CD4-positive, alpha-beta T cell treated with Interleukin-15 for 4 hours (primary cell): ENCODE measurements at regions not wholly inside any gene's neighbourhood (a gene's known extent, or its start where the extent isn't known, plus 50 kb on each side); places are given as distances from the start of the nearest gene placed in this dataset.

Experiments used
- DNase-seq: peaks from one replicate; pipeline ENCODE4 v3.0.0-alpha.2; 2020; ENCODE audit warnings: low spot score

DNA sequence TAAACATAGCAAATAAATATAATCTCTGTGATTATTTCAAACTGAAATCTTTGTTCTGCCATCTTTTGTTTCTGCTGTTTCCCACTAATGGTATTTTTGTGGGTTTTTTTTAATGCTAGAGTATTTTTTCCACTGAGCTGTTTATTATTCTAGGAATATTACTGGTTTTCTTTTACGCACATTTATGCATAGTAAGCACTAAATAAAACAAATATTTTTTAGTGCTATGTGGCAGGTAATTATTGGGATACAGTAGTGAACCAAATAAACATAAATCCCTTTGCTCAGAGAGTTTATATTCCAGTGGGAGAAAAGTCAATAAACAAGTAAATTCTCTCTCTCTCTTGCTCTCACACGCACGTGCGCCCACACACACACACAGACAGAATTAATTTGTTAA is 397.4 kb downstream of the PRDM5 start:
- no peak for DNase-seq

DNA sequence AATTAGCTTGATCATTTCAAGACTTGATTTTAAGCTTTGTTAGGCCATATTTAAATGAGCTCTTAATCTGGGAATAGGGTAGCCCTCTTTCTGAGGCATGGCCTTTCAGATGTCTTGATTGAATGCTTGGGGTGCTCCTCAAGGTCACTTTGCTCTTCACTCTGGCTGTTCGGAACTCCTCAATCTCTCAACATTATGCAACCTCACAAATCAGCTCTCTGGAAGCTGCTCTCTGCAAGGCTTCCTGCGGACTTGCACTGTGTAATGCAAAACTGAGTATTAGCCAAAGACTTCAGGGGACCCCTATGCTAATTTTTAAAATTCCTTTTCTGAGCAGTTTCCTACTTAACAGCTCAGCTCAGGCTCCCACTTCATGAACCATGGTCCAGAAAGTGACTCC is 398.3 kb downstream of the PRDM5 start:
- DNase-seq = no peak

GRCh38 chr4:120520761-120521160 is 401.8 kb downstream of the PRDM5 start:
- no peak for DNase-seq

DNA sequence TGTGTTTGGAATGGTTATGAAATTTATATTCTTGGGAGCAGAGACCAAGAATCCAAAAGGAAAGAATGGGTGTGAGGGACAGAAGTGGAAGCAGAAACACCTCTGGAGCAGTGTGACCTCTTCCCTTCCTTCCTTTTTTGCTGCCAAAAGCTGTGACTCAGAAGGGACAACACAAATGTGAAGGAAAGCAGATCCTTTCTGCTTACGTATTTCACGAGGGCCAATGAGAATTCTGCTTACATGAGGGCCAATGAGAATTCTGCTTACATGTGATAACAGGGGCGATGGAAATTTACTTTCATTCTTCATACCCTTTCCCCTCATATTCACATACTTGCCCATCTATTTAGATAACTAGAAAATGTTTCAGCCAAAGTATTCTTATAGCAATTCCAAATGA is 404.6 kb downstream of the PRDM5 start:
- DNase-seq = no peak

GRCh38 chr4:120509719-120510118 is 412.8 kb downstream of the PRDM5 start:
- DNase-seq = no peak

GRCh38 chr4:120509222-120509621 is 413.3 kb downstream of the PRDM5 start:
- DNase-seq = no peak

DNA sequence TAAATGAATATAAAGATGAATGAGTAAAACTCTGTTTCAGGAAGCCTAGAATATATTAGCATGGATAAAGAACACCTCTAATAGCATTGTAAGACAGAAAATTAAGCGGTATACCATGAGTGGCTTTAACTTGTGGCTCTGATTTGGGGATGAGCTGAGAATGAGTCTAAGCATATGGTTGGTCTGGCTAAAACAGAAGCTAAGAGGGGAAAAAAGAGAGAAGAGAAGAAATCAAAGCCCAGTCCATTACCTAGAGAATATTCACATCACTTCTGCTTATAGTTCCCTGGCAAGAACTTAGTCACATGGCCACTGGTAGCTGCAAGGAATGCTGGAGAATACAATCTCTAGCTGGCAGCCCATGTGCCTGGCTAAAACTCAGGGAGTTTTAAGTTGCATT is 414.5 kb downstream of the PRDM5 start:
- no peak for DNase-seq

DNA sequence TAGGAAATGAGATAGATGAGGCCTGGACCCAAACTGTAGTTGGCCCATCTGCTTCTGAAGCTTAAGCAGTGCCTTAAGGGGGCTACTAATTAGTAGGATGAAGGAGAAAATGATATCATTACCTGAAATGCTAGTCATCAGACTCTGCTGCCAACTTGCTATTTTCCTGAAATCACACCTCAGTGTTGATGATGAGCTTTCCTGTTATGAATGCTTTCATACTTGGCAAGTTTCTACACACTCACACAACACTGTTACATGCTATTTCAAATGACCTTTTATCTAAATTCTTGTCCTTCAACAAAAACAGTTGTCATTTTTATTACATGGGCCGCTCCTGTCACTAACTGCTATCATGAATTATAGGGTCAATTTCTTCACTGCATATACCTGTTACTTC is 416.0 kb downstream of the PRDM5 start:
- DNase-seq = no peak

- DNase-seq = no peak
Measured at GRCh38 chr4:120498678-120499077, 423.8 kb downstream of the PRDM5 start.

DNA sequence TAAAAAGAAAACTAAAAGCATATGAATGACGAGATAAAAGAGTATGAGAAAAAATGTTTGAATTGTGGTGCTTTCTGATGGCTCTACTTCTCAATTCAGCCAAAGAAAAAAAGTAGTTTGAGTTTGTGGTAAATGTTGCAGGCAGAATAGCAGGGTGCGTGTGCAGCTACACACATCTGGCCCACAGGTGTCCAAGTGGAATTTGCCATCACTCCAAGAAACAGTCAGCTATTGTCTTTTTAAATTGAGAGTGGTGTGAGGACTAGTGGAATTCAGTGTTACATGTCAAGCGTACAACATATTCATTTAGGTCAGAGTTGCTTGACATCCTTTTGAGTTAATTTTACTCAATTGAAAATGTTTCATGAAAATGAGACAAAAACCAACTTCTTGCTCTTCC is 424.8 kb upstream of the MAD2L1 start:
- no peak for DNase-seq

- DNase-seq = no peak
Measured at GRCh38 chr4:120481756-120482155, 415.1 kb upstream of the MAD2L1 start.

DNA sequence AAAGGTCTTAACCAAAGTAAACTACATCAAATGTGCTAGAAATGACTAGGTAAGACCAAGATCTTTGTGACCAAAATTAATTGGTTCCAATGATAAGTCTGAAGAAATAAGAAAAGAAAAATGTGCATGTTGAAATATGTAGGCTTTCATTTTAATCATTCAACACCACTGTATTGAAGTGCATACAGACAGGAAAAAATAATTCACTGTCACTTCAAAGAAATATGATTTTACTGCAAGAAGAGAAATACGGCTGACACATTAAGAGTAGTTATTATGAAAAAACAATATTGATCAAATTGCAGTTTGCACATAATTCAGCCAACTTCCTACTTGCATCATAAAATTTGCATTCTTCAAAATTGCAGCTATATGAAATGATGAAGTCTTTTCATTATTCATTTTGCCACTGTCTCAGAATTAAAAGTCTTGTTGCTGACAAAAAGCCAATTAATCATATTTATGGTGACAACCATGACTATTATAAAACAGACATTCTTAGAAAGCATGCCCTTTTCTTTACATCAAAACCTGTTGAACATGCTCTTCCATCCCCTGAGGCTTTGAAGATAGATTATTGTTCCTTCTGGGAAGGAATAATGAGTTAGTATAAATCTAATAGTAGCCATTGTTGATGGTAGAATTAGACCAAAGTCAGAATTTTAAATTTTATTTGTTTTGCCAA is 405.9 kb upstream of the MAD2L1 start:
- no peak for DNase-seq

DNA sequence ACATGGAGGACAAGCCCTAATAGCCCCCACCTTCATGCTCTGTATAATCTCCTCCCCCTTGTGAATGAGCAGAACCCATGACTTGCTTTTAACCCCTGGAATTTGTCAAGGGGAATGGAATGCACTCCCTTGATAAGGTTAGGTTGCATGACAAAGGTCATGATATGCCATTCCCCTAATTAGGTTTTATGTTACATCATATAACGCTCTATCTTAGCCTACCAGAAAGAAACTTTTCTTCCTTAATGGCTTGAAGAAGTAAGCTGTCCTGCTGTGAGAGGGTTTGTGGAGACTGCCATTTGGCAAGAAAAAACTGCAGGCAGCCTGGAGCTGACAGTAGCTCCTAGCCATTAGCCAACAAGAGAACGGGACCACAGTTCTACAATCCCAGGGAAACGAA is 399.8 kb upstream of the MAD2L1 start:
- DNase-seq = no peak

DNA sequence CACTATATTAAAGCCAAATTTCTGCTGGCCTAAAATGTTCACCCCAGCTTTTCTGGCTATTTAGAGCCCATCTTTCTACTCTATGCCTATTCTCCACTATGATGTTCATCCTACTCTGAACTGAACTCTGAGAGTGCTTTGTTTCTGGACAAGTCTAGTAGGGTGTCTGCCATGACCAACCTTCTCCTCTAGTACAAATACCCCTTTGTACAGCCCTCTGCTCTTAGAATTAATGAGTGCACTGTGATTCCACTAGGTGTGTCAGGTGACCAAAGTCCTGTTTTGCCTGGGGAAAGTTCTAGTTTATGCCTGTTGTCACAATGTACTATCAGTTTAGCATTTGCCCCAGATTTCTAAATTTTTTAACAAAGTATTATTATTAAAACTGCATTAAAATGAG is 388.1 kb upstream of the MAD2L1 start:
- DNase-seq = no peak

DNA sequence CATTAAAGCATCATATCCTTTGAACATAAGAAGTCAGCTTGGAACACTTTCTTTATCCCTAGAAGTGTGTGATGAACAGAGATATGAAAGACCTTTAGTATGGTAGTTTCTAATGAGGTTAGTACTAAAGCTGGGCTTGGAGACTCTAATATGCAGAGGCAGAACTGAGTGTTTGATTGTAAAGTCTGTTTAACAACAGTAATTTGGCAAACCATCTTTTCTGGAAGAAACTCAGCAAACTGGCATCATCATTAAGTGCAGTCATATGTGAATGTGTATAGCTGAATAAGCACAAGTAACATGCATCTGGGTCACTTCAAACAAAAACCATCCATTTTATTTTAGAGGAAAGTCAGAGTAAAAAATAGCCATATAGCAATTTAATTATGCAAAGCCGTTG is 385.9 kb upstream of the MAD2L1 start:
- DNase-seq = no peak

GRCh38 chr4:120452001-120452400 is 385.4 kb upstream of the MAD2L1 start:
- no peak for DNase-seq

DNA sequence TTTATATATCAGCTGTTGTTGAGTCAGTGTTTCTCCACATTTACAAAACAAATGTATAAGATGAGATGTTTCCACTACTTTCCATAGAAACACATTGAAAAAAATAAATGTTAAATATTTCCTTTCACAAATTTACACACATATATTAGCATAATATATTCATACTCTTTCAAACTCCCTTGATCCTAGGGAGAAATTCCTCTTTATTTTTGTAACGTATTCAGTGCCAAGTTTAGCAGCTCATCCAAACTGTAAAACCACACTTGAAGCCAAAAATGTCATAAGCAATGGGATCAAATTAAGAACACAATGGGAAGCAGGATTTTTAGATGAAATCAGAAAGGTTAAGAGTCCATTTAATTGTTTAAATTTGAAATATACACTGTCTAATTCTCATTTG is 381.1 kb upstream of the MAD2L1 start:
- no peak for DNase-seq

DNA sequence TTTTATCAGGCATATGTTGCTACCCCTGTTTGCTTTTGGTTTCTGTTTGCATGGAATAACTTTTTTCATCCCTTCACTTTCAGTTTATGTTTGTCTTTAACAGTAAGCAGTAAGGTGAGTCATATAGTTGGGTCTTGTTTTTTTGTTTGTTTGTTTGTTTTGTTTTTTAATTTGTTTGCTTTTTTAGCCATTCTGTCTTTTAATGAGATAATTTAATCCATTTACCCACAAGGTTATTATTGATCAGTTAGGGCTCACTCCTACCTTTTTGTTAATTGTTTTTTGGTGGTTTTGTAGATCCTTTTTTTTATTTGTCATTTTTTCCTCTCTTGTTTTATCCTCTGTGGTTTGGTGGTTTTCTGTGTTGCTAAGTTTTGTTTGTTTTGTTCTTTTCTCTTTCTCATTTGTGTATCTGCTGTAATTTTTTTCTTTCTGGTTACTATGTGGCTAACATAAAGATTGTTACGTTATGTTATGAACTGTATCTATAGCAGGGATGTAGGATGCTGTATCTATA is 379.5 kb upstream of the MAD2L1 start:
- DNase-seq = no peak

- DNase-seq = no peak
Measured at GRCh38 chr4:120445186-120445585, 378.5 kb upstream of the MAD2L1 start.

GRCh38 chr4:120443116-120443515 is 376.5 kb upstream of the MAD2L1 start:
- no peak for DNase-seq

DNA sequence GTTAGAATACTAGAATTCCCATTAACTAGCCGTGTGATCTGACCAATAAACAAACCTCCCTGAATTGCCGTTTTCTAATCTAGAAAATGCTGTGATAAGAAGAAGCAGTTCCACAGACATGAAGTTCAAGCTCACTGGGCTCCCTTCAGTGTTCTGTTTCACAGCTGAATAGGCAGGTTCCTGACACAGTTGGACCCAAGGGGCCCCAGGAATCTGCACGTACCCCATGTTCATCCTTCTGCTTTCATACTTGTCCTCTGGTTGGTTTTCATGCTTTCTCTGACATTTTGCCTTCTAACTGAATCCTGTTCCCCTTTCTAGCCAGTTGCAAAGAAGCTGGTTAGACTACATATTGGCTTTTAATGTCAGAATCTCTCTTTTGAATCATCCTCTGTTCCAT is 374.1 kb upstream of the MAD2L1 start:
- no peak for DNase-seq

GRCh38 chr4:120435179-120435578 is 368.5 kb upstream of the MAD2L1 start:
- no peak for DNase-seq

DNA sequence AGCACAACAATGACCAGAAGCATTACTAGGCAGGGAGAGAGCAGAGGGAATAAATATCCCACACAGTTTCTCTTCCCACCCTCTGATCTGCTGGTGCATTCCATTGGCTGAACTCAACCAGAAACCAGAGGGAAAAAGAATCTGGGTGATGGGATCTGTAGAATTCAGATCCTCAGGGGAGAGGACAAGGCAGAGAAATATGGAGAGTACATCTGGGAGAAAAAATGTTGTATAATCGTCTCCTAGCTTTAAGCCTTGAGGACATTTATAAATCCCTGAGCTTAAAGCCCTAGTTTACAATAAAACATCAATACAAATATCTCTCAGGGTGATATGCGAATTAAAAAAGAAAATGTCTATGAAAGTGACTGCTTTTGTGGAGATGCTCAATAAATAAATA is 368.1 kb upstream of the MAD2L1 start:
- no peak for DNase-seq

- DNase-seq = no peak
Measured at GRCh38 chr4:120432301-120432860, 365.7 kb upstream of the MAD2L1 start.
